ELR (cell line): ENCODE measurements at regions not wholly inside any gene's neighbourhood (a gene's known extent, or its start where the extent isn't known, plus 50 kb on each side); places are given as distances from the start of the nearest gene placed in this dataset.
"Not testable (repeated sequence)": the region's sequence is repeated elsewhere in the genome, so short reads cannot be mapped to it uniquely, and the experiment has no call there.

Source experiments
- DNase-seq: peaks from one replicate; pipeline ENCODE4 v3.0.0-alpha.2; 2015; ENCODE audit warnings: low read depth

DNA sequence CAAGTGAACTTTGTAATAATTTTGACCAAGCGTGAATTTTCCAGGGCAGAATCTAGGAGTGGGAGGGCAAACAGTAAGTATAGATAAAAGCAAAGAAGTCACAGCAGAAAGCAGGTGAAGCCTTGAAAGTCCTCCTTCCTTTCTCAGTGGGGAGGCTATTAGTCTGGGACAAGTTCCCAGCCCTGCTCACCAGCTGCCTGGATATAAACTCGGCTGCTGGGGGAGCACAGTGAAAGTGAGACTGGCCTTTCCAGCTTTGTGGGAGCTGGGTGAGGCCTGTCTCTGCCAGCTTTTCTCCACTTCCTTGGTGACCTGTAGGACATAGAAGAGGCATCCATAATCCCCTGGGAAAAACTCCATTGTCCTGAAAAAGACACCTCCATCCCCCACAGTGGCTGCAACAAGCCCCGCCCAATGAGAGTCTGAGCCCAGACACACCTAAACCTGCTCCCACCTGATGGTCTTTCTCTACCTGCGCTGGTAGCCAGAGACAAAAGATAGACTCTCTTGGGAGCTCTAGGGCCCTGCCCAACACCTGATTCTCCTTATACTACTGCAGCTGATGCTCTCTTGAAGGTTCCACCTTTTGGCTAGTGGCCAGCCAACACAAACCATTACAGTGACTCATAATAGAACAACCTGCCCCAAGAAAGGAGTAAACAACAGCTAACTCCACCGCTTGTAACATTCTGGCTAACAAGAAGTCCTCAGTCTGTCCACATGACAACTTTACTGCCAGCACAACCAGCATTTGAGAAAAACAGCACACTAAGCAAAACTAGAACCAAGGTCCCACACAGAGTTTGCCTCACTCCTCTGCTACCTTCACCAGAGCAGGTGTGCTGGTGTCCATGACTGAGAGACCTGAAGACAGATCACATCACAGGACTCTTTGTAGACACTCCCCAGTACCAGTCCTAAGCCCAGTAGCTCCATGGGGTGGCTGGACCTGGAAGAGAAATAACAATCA is 252.2 kb upstream of the SLITRK6 start:
- DNase-seq = peak; percentile 20

DNA sequence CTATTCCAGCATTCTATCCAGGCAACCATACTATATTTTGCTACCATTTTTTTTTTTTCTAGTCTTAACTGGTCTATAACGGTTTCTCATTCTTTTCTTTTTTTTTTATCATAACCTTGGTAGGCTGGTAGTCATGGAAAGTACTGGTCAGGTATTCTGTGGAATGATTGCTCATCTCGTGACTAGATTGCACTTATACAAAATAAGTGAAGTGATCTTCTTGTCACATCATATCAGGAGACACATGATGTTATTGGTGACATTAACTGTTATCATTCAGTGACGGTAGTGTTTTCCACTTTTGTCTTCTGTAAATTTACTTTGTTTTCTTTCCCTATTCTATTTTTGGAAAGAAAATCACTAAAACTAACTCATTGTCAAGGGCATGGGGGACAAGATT is 239.3 kb upstream of the SLITRK6 start:
- DNase-seq = no peak

DNA sequence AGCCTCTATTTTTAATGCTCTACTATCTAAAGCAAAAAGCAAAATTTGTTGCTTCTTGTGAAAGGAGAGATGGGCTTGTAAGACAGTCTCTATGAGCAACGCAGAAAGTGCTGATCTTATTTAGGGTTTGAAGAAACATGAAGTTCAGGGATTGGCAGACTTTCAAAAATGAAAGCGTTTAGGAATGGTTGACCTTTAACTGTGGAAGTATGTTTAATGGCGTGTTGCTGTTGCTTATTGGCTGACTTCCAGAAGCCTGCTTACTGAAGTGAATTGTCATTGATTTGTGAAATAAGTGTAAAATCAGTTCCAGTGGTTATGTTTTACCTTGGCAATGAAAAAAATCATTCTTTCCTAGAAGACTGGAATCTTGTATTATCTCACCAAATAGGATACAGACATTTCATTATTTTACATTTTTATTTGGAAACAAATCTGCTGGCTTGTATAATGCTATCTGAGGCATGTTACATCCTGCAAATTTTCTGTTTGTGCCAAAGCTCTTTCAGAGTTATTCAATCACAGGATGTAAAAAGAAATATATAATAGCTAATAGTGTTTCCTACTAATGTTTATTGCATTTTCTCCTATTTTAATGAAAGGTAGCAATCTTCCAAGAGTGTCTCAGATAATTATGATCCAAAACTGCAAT is 221.3 kb upstream of the SLITRK6 start:
- peak; percentile 73 for DNase-seq

DNA sequence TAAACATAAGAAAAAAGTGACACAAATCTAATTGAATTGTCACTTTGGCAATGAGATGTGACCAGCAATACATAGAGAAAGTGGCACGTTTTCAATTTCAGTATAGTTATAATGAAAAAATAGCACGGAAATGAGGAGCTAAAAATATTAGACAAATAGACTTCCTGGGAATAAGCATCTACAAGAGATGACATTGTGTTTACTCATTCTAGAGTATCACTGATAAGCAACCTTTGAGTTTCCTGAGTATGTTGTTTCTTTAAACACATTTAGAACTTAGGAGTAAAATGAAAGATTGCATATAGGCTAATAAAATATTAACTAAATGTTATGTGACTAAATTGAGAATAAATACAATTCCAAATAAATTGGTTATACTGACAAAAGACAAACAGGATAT is 207.1 kb upstream of the SLITRK6 start:
- no peak for DNase-seq

DNA sequence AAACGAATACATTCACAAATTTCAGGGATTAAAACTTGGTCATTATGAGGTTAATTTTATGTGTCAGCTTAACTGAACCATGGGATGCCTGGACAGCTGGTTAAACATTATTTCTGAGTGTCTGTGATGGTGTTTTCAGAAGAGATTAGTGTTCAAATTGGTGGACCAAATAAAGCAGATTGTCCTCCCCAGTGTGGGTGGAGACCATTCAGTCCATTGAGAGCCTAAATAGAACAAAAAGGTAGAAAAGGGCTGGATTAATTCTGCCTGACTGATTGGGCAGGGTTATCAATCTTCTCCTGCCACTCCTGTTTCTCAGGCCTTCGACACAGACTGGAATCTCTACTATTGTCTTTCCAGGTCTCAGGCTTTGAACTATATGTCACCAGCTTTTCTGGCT is 203.8 kb upstream of the SLITRK6 start:
- no peak for DNase-seq

DNA sequence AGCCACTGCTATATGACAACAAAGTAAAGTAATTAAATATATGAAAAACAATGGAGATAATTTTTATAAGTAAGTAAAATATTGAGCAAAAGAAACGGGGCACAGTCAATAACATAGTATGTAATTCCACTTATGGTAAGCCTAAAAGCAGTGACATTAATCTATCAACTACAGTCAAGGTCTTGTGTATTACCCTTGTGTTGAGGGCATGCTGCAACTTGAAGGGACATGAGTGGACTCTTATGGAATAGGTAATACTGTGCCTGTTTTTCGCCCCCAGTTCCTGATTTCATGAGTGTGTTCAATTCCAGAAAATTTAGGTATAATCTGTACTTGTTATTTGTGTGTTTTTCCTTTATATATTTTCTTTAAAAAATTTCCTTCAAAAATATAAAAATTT is 201.3 kb upstream of the SLITRK6 start:
- no peak for DNase-seq

DNA sequence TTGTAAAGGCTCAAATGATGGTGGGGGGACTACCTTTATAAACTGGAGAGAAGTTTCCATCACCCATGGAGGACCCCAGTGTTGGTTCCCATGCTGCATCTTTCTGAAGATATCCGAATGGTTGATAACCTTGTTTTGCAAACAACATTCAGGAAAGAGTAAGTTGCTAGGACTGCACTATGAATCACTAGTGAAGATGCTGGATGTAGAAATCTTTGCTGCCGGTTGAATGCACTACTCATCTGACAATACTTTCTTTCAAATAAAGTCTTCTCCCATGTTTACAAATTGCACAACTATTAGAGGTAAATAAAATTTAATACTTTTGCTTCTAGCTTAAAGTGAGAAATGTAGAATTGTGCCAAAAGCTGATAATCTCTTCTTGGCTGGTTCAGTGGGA is 198.4 kb upstream of the SLITRK6 start:
- peak; percentile 77 for DNase-seq

DNA sequence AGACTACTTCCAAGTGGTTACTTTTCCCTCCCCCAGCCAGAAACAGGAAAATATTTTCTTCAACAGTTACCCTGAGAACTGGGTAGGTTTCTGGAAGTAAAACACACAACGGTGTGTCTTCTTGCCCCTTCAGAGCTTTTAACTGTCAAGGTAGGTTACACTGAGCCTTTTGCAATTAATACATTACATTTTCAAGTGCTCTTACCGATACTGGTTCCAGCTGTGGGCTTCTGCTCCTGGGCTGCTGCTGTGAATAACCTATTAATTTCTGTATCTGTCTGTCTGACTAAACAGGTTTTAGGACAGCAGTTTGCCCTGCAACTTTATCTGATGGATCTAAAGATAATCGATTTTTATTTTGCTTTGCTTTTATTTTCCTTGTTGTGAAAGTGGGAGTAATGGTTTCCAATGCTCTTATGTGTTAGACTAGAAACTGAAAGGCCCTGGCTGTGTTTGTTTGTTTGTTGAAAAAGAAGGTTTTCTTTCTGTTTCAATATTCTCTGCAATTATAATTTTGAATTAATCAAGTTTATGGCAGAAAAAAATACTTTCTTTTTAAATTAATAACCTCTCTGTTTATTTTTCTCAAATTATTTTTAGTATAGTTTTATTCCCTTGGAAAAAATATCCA is 196.7 kb upstream of the SLITRK6 start:
- peak; percentile 21 for DNase-seq

DNA sequence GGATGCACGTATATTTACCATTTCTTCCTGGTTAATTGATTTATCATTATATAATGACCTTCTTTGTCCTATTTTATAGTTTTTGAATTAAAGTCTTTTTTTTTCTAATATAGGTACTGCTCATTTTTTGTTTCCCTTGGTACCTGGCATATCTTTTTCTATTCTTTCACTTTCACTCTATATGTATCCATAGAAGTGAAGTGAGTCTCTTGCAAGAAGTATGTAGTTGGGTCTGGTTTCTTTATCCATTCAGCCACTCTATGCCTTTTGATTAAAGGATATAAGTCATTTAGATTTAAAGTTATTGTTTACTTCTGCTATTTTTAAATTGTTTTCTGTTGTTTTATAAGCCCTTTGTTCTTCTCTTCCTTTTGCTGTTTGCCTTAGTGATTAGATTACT is 194.3 kb upstream of the SLITRK6 start:
- DNase-seq = peak; percentile 50

DNA sequence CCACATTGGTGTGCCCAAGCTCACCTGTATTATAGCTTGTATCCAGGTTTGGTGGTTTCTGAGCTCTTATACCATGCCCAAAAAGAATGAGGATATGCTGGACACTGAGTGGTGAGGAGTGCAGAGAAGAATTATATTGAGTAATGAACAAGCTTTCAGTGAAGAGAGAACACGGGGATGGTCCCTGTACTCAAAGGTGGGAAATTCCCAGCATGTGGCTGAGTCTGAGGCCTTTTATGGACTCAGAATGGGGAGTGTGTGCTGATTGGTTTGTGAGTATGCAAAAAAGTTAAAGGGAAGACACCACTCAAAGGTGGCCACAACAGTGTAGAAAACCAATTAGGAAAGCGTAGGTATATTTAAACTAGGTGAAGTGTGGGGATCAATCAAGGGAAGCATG is 191.2 kb upstream of the SLITRK6 start:
- DNase-seq = no peak

DNA sequence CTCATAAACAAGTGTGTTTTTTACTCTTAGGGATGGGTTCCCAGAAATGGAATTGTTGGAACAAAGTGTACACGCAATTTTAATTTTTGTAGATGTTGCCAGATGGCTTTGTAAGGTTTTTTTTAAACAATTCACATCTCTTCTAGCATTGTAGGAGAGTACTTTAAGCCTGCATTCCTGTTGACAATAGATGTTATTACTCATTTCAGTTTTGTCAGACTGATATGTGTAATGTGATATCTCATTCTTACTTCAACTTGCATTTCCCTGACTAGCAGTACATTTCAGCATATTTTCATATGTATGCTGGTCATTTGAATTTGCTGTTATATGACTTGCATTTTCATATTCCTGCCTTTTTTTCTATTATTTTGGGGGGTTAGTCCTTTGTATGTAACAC is 186.6 kb upstream of the SLITRK6 start:
- DNase-seq = peak; percentile 69

DNA sequence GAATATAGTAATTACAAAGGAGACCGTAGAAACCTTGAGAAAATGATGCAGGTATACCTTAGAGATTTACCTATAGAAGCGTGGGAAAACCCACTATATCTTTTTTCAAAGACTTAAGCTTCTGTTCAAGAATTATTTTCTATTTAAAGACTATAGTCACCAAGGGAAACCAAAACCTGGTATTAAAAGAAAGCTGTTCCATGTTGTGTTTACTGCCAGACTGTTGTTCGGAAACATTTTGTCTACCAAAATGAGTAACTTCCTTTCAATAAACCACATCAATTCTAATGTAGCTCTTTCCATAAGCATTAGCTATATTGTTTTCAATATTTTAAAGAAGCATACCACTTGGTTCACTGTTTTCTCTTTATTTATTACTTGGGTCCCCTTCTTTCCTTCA is 182.9 kb upstream of the SLITRK6 start:
- DNase-seq = no peak

DNA sequence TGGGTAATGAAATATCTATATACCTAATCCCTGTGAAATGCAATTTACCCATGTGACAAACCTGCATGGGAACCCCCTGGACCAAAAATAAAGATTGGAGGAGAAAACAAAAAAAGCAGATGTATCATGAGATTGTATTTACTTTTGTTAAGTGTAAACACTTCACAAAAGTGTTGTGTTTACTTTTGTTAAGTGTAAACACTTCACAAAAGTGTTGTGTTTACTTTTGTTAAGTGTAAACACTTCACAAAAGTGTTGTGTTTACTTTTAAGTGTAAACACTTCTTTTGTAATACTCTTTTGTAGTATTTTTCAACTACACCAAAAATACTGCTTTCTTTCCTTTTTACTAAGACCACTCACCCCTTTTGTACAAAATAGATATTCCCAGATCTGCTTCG is 181.2 kb upstream of the SLITRK6 start:
- not testable (repeated sequence) for DNase-seq

DNA sequence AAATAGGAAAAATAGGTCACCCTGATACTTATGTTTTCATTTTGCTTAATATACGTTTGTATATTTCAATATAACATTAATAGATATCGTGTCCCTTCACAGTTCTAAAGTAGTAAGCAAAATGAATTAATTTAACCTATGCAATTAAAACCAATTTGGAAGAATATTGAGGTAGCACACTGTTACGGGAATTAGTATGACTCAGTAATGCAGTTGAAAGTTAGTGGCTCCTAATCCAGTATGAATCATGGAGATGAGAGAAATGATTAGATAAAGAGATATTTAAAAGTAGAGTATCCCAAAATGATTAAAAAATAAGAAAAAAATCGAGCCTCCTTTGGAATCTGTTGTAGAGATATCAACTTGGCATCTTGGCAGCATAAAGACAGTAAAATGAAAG is 177.0 kb upstream of the SLITRK6 start:
- peak; percentile 66 for DNase-seq

DNA sequence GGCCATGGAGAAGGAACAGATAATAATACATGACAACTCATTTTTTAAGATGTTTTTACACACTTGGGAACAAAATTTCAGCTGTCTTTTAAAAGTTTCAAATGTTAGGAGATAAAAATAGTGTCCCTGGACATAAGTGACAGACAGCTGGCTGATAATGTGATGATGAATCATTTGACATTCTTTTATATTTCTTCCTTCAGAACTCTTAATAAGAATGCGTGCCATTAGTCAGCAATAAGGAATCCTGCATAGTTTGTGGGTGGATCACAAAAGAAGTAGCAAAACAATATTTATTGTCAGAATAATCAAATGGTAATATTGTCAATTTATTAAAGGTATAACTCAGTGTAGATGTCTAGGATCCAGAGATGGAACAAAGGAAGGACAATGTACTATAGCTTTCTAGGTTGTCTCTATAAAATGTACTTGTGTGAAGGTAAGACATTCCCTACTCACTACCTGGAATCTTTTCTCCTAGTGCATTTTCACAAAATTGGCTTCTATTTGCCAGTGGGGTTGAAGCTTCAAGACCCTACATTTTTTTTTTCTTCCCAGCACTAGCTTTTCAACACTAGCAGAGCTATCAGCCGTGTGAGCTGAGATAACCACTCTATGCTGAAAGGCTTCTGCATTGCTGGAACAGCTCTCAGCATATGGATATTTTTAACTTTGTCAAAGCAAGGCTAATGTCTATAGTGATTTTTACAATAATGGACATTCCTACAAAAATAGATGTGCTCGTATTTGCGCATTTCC is 175.6 kb upstream of the SLITRK6 start:
- peak; percentile 88 for DNase-seq

DNA sequence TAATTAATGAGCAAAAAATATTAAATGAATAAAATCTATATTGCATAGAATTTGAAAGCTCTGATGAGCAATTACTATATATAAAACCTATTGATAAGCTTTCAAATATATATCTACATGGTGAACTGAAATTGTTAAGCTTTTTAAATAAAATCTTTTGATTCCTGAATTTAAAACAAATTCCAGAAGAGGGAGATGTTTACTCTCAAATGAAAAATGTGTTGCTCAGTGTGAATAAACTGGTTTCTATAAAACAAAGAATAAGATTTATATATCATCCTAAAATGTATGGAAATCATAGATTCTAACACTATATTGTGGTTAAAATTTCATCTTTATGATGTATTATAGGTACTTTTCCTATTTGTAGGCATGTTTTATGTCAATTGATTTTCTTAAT is 171.5 kb upstream of the SLITRK6 start:
- DNase-seq = peak; percentile 41

DNA sequence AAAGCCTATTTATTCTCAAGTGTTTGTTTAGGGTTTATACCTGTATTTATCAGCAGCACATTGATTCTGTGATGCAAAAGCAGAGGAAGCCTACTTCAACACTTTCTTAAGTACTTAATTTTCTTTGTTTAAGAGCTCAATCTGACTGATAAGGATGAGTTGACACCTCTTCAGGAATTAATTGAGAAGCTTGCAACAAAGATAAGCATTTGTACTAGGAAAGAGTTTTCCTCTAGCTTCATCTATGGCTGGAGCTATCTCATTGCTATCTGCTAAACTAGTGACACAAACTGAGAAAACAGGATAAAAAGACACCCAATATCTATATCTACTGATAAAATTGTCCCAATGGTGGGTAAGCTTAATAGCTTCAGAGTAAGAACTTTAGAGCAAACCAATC is 170.1 kb upstream of the SLITRK6 start:
- no peak for DNase-seq

DNA sequence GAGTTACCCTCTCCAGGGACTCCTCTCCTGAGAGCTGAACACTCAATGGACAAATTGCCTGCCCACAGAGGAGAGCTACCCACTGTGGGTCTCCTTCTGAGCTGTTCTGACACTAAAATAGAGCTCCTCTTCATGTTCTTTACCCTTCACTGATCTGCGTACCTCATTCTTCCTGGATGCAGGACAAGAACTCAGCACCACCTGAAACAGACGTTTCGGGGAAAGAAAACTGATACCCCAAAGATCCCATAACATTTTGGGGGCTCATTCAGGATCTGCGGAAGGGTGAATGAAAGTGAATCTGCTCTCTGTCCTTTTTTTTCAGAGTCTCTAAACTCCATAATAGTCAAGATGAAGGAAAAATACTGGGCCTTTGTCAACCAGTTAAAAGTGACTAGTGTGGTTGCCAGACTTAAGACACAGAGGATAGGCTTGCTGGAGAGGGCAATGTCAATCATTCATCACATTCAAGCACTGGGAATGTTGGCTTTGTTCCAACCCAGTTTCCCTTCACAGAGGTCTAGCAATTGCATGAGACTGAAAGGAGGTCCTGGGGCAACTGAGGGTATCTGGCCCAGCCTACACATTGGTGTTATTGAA is 136.7 kb upstream of the SLITRK6 start:
- DNase-seq = no peak

DNA sequence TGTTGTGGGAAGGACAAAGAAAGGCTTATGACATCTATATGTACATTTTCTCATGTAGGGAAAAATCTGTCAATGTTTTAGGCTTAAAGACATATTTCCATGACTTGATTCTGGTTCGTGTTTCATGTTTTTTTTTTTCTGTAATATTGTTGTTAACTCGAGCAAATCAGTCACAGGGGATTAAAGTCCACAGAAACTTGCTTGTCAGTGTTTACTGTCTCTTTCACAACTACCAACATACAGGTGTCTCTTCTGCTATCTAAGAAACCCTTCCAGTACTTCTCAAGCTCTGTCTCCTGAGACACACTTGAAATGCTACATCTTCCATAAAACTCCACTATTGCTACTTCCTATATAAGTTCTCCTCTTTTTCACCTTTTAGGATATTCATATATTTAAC is 130.9 kb upstream of the SLITRK6 start:
- DNase-seq = no peak

DNA sequence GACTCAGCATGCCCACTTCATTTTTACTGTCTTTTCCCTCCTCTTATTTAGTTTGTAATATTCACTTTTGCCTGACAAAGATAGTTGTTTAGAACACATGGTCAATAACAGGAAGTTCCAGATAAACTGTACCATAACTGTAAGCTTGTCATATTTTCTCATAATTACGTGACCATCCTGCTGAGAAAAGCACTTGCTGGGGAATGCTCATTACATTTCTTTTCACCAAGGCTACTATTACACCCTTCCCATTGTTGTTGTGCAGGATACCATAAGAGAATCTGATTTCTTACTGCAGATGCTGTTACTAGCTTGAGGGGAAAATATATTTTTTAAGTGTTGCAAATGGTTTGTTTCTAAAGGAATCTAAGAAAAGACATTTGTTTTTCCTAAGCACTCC is 111.7 kb upstream of the SLITRK6 start:
- no peak for DNase-seq

DNA sequence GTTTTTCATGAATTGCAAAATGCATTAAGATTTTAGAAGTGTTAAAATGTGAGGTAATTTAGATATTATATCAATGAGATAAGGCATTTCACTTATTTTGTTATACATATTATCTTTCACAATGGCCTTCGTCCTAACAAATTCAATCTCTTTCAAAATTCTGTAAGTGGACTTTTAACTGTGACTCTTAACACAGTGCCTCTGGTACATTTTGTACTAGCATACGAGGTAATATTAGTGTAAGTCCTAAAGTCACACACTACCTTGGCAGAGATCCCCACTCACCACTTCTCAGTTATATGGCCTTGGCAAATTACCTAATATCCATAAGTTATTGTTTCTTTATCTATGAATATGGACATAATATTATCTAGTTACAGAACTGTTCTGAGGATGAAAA is 101.3 kb upstream of the SLITRK6 start:
- no peak for DNase-seq
